GM13976 (cell line): ENCODE measurements at regions not wholly inside any gene's neighbourhood (a gene's known extent, or its start where the extent isn't known, plus 50 kb on each side); places are given as distances from the start of the nearest gene placed in this dataset.

Source experiments
- DNase-seq: peaks from one replicate; pipeline ENCODE4 v3.0.0; 2012; ENCODE audit warnings: low spot score
- CTCF ChIP-seq: IDR thresholded peaks from 2 replicates; pipeline ENCODE4 v1.5.1; 2012; ENCODE audit warnings: borderline replicate concordance, mild to moderate bottlenecking; ENCODE audit not compliant: insufficient read depth; ENCODE audit errors: extremely low read depth, missing control alignments, control extremely low read depth
- in situ Hi-C: fragments of 300-500 bp; cut with MboI; formaldehyde crosslinking; loops from one replicate; pipeline ENCODE4 v1.12.0; 2022; ENCODE audit warnings: low sequenced_read_pairs, mixed read lengths, inconsistent platforms; ENCODE audit not compliant: unreplicated experiment

GRCh38 chr5:98065261-98065909, 708.1 kb upstream of the RGMB start:
- no peak for DNase-seq
- no peak for TF ChIP-seq CTCF
- in situ Hi-C loops: no loop called here

GRCh38 chr5:98066910-98067309, 706.6 kb upstream of the RGMB start:
- in situ Hi-C loops: no loop called here
- TF ChIP-seq CTCF: no peak
- DNase-seq: no peak

- peak; percentile 11 for DNase-seq
- no peak for TF ChIP-seq CTCF
- in situ Hi-C loops: no loop called here
Observed at GRCh38 chr5:98069876-98070512, 703.5 kb upstream of the RGMB start.

- TF ChIP-seq CTCF: no peak
- no peak for DNase-seq
- in situ Hi-C loops: no loop called here
Observed at GRCh38 chr5:98072921-98073320, 700.5 kb upstream of the RGMB start.

- TF ChIP-seq CTCF: no peak
- no peak for DNase-seq
- in situ Hi-C loops: no loop called here
Observed at GRCh38 chr5:98076501-98076900, 697.0 kb upstream of the RGMB start.

GRCh38 chr5:98085593-98085992, 687.9 kb upstream of the RGMB start:
- no peak for TF ChIP-seq CTCF
- DNase-seq: no peak
- in situ Hi-C loops: no loop called here
